ENCODE measurements at regions not wholly inside any gene's neighbourhood (a gene's known extent, or its start where the extent isn't known, plus 50 kb on each side); places are given as distances from the start of the nearest gene placed in this dataset.

DNA sequence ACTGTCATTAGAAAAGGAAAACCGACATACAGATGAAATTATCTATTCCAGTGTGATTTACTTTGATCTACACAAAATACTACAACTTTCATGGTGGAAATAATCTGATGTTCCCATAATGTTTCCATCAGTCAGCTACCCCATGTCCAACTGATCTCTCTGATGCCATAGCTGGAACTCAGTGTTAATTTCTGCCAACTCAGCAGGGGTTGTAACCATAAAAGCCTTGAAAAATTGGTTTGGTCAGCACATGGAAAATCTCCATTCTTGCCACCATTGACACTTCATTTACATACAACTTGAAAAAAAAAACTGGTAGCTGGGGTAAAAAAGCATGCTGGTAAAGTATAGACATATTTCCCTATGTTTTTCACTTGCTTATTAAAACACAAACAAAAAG, 1463.7 kb downstream of the OTOL1 start:
- DNase-seq (ENCODE audit: low spot score) (no peak), ATAC-seq (no peak)
- H3K27me3 Mint-ChIP-seq (ENCODE audit: low read depth): no peaks in the 10 kb centered on the region
- peaks cover 15% of the 10 kb centered on the region for H3K36me3 Mint-ChIP-seq
- peaks cover 5% of the 10 kb centered on the region; the same call in 1 of the 2 replicates for H3K4me1 Mint-ChIP-seq
- no peak overlapping the region for H3K4me3 Mint-ChIP-seq
- ChIA-PET POLR2A (no interaction called here), CTCF (no interaction called here)
- no peak overlapping the region for H3K27ac Mint-ChIP-seq
- TF ChIP-seq NR1H2 (CRISPR knock-in tag; IDR thresholded peaks at IDR 0.05): no peak
- TF ChIP-seq ZNF671 (CRISPR knock-in tag; IDR thresholded peaks at IDR 0.05): no peak
- TF ChIP-seq, protein P1, sequence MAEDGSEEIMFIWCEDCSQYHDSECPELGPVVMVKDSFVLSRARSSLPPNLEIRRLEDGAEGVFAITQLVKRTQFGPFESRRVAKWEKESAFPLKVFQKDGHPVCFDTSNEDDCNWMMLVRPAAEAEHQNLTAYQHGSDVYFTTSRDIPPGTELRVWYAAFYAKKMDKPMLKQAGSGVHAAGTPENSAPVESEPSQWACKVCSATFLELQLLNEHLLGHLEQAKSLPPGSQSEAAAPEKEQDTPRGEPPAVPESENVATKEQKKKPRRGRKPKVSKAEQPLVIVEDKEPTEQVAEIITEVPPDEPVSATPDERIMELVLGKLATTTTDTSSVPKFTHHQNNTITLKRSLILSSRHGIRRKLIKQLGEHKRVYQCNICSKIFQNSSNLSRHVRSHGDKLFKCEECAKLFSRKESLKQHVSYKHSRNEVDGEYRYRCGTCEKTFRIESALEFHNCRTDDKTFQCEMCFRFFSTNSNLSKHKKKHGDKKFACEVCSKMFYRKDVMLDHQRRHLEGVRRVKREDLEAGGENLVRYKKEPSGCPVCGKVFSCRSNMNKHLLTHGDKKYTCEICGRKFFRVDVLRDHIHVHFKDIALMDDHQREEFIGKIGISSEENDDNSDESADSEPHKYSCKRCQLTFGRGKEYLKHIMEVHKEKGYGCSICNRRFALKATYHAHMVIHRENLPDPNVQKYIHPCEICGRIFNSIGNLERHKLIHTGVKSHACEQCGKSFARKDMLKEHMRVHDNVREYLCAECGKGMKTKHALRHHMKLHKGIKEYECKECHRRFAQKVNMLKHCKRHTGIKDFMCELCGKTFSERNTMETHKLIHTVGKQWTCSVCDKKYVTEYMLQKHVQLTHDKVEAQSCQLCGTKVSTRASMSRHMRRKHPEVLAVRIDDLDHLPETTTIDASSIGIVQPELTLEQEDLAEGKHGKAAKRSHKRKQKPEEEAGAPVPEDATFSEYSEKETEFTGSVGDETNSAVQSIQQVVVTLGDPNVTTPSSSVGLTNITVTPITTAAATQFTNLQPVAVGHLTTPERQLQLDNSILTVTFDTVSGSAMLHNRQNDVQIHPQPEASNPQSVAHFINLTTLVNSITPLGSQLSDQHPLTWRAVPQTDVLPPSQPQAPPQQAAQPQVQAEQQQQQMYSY (CRISPR knock-in tag; IDR thresholded peaks at IDR 0.05): no peak
- TF ChIP-seq ATF1 (CRISPR knock-in tag; IDR thresholded peaks at IDR 0.05): no peak
- TF ChIP-seq, protein P2, sequence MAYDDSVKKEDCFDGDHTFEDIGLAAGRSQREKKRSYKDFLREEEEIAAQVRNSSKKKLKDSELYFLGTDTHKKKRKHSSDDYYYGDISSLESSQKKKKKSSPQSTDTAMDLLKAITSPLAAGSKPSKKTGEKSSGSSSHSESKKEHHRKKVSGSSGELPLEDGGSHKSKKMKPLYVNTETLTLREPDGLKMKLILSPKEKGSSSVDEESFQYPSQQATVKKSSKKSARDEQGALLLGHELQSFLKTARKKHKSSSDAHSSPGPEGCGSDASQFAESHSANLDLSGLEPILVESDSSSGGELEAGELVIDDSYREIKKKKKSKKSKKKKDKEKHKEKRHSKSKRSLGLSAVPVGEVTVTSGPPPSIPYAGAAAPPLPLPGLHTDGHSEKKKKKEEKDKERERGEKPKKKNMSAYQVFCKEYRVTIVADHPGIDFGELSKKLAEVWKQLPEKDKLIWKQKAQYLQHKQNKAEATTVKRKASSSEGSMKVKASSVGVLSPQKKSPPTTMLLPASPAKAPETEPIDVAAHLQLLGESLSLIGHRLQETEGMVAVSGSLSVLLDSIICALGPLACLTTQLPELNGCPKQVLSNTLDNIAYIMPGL (CRISPR knock-in tag; IDR thresholded peaks at IDR 0.05): no peak
- TF ChIP-seq, protein P3, sequence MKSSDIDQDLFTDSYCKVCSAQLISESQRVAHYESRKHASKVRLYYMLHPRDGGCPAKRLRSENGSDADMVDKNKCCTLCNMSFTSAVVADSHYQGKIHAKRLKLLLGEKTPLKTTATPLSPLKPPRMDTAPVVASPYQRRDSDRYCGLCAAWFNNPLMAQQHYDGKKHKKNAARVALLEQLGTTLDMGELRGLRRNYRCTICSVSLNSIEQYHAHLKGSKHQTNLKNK (CRISPR knock-in tag; IDR thresholded peaks at IDR 0.05): no peak
- TF ChIP-seq, protein P4, sequence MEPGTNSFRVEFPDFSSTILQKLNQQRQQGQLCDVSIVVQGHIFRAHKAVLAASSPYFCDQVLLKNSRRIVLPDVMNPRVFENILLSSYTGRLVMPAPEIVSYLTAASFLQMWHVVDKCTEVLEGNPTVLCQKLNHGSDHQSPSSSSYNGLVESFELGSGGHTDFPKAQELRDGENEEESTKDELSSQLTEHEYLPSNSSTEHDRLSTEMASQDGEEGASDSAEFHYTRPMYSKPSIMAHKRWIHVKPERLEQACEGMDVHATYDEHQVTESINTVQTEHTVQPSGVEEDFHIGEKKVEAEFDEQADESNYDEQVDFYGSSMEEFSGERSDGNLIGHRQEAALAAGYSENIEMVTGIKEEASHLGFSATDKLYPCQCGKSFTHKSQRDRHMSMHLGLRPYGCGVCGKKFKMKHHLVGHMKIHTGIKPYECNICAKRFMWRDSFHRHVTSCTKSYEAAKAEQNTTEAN (CRISPR knock-in tag; IDR thresholded peaks at IDR 0.05): no peak
- TF ChIP-seq, protein P5, sequence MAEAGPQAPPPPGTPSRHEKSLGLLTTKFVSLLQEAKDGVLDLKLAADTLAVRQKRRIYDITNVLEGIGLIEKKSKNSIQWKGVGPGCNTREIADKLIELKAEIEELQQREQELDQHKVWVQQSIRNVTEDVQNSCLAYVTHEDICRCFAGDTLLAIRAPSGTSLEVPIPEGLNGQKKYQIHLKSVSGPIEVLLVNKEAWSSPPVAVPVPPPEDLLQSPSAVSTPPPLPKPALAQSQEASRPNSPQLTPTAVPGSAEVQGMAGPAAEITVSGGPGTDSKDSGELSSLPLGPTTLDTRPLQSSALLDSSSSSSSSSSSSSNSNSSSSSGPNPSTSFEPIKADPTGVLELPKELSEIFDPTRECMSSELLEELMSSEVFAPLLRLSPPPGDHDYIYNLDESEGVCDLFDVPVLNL (CRISPR knock-in tag; IDR thresholded peaks at IDR 0.05; ENCODE audit: borderline replicate concordance, low read depth): no peak
- TF ChIP-seq NFATC4 (CRISPR knock-in tag; IDR thresholded peaks at IDR 0.05): no peak
- TF ChIP-seq TP53 (CRISPR knock-in tag; IDR thresholded peaks at IDR 0.05): no peak
- TF ChIP-seq FOXJ3 (CRISPR knock-in tag; IDR thresholded peaks at IDR 0.05; ENCODE audit: borderline replicate concordance): no peak
- no peak for TF ChIP-seq PRRX2 (CRISPR knock-in tag; IDR thresholded peaks at IDR 0.05)
- TF ChIP-seq ZNF423 (CRISPR knock-in tag; IDR thresholded peaks at IDR 0.05): no peak
- TF ChIP-seq NR3C1 (CRISPR knock-in tag; conservative IDR thresholded peaks at IDR 0.05; ENCODE audit: low read depth): no peak
- TF ChIP-seq, protein P6, sequence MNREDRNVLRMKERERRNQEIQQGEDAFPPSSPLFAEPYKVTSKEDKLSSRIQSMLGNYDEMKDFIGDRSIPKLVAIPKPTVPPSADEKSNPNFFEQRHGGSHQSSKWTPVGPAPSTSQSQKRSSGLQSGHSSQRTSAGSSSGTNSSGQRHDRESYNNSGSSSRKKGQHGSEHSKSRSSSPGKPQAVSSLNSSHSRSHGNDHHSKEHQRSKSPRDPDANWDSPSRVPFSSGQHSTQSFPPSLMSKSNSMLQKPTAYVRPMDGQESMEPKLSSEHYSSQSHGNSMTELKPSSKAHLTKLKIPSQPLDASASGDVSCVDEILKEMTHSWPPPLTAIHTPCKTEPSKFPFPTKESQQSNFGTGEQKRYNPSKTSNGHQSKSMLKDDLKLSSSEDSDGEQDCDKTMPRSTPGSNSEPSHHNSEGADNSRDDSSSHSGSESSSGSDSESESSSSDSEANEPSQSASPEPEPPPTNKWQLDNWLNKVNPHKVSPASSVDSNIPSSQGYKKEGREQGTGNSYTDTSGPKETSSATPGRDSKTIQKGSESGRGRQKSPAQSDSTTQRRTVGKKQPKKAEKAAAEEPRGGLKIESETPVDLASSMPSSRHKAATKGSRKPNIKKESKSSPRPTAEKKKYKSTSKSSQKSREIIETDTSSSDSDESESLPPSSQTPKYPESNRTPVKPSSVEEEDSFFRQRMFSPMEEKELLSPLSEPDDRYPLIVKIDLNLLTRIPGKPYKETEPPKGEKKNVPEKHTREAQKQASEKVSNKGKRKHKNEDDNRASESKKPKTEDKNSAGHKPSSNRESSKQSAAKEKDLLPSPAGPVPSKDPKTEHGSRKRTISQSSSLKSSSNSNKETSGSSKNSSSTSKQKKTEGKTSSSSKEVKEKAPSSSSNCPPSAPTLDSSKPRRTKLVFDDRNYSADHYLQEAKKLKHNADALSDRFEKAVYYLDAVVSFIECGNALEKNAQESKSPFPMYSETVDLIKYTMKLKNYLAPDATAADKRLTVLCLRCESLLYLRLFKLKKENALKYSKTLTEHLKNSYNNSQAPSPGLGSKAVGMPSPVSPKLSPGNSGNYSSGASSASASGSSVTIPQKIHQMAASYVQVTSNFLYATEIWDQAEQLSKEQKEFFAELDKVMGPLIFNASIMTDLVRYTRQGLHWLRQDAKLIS (CRISPR knock-in tag; IDR thresholded peaks at IDR 0.05; ENCODE audit: borderline replicate concordance): no peak
- TF ChIP-seq RORB (CRISPR knock-in tag; IDR thresholded peaks at IDR 0.05): no peak
- TF ChIP-seq, protein P7, sequence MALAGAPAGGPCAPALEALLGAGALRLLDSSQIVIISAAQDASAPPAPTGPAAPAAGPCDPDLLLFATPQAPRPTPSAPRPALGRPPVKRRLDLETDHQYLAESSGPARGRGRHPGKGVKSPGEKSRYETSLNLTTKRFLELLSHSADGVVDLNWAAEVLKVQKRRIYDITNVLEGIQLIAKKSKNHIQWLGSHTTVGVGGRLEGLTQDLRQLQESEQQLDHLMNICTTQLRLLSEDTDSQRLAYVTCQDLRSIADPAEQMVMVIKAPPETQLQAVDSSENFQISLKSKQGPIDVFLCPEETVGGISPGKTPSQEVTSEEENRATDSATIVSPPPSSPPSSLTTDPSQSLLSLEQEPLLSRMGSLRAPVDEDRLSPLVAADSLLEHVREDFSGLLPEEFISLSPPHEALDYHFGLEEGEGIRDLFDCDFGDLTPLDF (CRISPR knock-in tag; IDR thresholded peaks at IDR 0.05): no peak
- peaks cover 16% of the 10 kb centered on the region for H3K9me3 Mint-ChIP-seq

Data from WTC11 (cell line).